DMS53 (cell line): ENCODE measurements at regions not wholly inside any gene's neighbourhood (a gene's known extent, or its start where the extent isn't known, plus 50 kb on each side); places are given as distances from the start of the nearest gene placed in this dataset.

Source experiments
- DNase-seq: peaks from one replicate; lab custom pipeline; 2025; lab: John Stamatoyannopoulos, UW

DNA sequence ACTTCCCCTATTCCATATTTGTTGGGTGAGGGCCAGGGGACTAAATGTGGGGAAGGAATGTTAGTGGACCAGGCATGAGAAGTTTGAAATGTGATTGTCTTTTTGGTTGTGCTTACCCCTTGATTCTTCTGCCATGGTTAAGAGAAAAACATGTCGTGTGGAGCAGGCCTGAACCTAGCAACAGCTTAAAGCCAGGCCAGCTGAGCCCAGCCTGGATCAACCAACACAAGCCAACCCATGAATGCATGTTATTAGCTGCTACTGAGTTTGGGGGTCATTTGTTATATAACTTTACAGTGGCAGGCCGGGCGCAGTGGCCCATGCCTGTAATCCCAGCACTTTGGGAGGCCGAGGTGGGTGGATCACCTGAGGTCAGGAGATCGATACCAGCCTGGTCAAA, 52.4 kb upstream of the TRIO start:
- no peak for DNase-seq

DNA sequence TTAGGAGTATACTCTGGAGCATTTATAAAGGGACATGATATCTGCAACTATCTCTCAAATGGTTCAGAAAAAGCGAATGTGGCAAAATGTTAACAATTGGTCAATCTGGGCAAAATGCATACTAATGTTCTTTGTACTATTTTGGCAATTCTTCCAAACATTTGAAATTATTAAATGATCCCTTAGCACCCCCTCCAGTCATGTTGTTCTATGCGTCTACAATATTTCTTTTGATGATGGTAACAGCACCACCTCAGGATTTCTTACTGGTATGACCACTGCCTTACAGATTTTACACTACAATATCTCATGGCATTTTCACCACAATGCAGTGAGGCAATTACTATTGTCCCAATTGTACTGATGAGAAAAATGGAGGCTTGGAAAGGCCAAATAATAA, 52.9 kb upstream of the TRIO start:
- no peak for DNase-seq

DNA sequence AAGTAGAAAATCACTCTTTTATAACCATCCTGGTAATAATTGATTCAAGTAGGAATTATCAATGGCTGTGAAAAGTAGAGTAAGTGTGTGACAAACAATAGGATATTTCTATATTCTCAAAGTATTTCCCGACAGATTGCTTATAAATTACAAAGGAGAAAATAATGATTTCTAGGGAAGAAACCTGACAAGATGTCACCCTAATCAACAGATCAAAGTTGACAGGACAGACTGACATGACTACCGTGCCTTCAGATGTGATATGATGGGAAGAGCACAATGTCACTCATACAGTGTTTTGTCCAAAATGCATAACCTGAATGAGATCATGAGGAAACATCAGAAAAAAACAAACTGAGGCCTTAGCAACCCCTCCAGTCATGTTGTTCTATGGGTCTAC, 53.9 kb upstream of the TRIO start:
- DNase-seq: peak; percentile 45

DNA sequence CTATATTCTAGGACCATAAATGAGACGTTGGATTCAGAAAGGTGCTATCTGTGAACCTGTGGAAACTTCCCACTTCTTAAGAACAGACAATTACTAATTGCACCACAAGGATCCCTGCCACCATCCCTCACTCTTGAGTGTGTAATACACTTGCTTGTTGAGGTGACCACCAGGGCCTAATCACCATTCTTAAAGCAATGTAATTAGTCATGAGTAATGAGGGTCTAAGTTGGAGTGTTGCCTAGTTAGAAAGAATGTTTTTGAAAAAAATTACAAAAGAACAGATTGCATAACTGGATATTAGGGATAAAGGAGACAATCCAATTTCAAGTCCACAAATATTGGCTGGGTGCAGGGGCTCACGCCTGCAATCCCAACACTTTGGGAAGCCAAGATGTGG, 56.9 kb upstream of the TRIO start:
- no peak for DNase-seq

DNA sequence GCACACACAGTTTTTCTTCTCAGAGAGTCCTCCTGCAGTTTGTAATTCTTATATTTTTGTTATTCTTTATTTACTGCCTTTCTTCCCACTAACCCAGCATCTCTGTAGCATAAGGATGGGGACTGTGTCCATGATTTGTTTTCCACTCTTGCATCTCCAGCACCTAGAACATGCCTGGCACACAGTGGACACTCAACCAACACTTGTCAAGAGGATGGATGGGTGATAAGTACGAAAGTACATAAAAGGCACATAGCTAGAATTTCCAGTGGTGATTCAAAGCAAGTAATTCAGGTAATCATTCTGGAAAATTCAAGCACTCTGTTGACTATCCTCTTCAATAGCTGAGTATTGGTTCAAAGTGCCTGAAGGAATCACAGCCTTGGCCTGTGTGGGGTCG, 60.2 kb upstream of the TRIO start:
- DNase-seq: peak; percentile 87

DNA sequence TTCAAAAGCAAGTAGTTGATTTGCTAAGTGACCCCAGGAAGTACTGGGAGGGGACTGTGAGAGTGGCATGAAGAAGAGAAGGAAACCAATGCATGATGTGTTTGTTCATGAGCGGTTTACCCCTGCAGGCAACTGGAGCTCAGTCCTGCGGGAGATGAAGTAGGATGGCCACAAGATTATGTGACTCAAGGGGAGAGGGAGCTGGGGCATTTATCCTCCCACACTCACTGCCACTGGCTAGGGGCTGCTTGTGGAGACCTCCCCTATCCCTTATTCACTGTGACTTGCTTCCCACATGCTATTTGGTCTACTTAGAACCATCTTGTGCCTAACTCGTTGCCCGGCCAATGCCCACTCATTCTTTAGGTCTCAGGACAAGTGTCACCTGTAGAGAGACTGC, 60.6 kb upstream of the TRIO start:
- no peak for DNase-seq

DNA sequence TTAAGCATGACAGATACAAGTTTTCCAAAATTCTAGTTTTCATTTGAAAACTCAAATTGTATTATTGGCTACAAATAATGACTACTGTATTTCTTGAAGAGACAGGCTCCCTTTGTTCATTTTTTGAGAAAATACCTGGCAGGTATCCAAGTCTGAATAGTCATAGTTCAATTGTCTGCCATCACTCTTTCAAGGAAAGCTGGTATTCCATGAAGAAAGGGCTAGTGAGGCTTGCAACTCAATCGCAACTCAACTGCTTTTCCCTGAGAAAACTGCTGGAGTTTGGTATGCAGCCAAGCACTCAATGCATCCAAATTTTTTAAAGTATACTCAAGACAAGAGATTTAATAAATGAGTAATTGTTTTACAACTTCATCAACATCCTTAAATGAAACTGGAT, 61.4 kb upstream of the TRIO start:
- DNase-seq: no peak

DNA sequence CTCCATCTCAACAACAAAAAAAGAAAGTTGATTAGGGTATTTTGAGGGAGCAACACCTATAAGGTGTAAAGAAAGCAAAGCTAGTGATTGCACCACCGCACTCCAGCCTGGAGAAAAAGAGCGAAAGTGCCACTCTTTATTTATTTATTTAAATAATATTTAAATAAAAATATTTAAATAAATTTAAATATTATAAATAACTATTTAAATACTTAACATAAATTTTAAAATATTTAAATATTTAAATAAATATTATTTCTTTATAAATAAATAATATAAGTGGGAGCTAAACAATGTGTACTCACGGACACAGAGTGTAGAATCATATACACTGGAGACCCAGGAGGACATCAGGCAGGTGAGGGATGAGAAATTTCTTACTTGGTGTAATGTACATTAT, 64.4 kb upstream of the TRIO start:
- no peak for DNase-seq

DNA sequence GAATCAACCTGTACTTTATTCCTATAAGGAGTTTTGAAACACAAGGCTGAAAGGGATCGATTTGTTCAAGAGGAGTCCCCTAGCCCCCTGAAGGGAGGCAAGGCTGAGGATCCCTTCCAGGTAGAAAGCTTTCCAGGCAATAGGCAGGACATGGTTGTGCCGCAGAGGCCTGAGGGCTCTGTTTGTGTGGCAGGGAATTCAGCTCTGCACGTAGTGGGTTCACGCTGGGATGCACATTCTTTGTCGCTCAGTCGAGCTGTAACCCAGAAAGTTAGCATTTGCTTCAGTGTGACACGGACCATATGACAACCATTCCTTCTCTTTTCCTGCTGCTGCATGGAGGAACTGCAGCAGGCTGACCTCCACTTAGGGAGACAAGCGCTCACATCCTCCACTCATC, 65.6 kb upstream of the TRIO start:
- DNase-seq: no peak

DNA sequence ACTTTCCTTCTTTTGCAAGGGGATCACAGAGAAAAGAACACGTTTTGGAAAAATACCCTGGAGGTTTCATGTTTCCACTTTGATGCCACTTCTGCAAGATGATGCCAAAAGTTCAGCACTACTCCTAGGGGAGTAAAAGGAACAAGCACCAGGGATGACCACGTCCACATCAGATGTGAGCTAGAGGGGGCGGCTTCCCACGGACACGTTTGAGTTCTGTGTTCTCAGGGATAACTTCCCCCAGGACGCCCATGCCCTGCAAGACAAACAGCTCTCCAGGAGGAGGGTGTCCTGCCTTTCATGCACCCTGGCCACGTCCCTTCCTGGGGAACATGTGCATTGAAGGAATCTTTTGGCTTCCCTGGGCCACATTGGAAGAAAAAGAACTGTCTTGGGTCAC, 66.6 kb upstream of the TRIO start:
- DNase-seq: no peak

DNA sequence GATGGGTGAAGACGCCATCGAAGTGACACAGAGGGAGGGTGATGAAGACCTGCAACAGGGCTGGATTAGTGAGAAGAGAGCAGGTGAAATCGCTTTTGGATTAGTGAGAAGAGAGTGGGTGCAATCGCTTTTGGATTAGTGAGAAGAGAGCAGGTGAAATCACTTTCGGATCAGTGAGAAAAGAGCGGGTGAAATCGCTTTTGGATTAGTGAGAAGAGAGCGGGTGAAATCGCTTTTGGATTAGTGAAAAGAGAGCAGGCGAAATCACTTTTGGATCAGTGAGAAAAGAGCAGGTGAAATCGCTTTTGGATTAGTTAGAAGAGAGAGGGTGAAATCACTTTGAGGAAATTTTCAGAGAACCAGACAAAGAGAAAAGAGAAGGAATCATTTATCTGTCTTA, 67.2 kb upstream of the TRIO start:
- DNase-seq: no peak

DNA sequence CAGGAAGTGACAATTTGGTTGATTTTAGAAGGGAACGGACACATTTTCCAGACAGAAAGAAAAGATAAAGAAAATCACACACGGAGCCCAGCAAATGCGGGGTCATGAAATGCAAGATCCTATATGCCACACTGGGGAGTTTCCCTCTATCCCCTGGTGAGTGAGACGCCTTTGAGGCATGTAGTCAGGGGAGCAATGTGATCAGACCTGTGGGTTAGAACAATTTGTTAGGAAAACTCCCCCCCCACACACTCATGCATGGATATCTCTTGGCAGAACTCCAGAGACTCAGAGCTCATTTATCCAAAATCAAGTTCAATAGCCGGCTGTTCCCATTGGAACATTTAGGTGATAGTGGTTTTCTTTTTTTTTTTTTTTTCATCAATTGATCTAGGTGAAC, 71.7 kb upstream of the TRIO start:
- DNase-seq: no peak

DNA sequence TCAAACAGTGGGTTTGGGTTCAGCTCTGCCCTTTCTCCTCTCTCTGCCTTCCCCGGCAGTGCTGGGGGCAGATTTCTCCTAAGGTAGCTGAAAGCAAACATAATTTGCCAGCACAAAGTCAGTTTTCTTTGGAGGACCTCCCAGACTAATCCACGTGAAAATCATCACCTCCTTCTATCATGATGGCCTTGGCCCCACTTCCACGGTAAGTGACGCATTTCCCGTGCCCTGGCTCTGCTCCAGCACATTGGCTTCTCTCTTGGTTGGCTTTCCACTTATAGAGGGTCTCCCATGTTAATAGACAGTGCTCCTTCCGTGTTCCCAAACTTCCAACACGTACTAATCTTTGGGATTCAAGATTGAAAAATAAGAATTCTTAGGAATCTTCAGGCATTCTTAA, 74.1 kb upstream of the TRIO start:
- DNase-seq: no peak

DNA sequence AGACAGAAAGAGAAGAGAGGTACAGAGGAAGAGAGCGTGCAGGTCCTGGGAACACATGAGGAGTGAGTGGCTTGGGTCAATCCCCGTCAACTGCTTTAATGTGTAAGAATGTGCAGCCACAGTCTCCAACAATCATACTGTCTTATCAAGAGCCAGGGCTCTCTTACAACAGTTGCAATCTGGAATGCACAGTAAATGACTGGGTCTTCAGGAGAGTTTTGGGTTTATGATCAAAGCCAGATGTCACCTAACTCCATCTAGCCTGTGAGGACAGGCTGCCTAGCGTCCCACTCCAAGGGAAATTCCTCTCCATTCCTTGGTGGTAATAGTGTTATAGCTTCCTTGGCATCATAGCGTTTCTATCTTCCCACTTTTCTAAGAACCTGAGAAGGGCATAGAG, 75.0 kb upstream of the TRIO start:
- DNase-seq: no peak

DNA sequence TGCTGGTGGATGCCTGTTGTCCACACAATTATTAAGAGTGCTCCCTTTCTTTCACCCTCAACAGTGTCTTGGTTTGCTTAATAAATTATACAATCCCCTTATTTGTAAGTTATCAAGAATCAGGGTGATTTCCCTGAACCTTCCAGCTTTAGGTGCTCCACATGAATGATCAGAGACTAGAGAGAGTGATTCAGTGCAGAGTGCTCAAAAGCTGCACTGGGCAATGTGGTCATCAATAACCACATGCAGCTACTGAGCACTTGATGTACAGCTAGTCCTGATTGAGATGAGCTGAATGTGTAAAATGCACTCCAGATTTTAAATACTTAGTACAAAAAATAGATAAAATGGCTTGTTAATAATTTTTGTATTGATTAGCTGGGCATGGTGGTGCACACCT, 76.8 kb upstream of the TRIO start:
- no peak for DNase-seq

DNA sequence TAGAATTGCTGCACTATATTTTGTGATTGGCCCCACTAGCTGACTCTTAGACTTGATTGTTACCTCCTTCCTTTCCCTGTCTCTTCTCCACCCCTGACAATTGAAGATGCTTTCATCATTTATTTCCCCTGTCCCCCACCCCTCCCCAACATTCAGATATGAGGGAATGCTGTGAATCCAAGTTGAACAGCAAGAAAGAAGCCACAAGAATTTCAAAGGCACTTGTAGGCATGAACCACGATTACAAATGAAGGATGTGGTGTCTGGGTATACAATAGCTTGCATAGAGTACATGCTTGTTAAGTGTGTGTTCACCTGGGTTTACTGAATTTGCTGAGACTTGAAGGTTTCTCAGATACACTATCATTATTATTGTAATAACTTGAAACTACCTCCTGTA, 78.3 kb upstream of the TRIO start:
- DNase-seq: no peak

DNA sequence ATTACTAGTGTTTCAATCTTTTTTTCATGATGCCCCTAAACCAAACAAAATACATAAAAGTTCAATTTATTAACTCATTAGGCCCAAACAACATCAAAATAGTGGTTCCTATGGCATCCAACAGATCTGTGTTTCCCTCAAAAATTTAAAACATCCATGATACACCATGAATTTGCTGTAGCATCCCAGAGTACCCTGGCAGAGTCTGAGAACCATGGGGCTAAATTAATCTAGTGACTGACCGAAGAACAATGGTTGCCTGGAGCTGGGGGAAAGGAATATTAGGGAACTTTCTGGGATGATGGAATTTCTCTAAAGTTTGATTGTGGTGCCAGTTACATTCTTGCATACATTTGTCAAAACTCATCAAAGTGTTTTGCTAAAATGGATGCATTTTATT, 79.5 kb upstream of the TRIO start:
- DNase-seq: no peak

DNA sequence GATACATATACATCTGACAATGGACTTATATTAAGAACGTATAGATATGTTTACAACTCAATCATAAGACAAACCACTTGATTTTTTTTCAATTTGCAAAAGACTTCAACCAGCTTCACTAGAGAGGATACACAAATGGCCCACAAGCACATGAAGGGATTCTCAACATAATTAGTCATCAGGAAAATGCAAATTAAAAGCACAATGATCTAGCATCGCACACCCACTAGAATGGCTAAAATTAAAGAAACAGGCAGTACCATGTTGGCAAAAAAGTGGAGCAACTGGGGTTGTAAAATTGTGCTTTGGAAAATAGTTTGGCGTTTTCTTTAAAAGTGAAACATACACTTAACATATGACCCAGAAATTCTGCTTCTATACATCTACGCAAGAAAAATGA, 80.0 kb upstream of the TRIO start:
- DNase-seq: no peak

DNA sequence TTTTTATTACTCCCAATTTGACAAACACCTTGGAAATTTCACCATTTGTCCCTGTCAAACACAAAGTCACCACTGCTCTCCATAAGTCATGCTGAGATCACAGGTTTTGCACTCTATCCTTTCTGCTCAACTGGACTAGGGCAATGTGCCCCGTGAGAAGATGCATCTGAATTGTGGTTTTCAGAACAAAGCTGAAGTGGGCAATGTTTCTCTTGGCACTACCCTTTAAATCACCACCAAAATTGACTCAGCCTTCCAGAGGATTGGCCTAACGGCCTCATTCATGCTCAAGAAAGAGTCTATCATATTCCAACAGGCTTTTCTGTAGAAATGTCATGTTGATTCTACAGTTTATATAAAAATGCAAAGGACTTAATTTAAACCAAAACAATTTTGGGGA, 81.0 kb upstream of the TRIO start:
- DNase-seq: no peak

DNA sequence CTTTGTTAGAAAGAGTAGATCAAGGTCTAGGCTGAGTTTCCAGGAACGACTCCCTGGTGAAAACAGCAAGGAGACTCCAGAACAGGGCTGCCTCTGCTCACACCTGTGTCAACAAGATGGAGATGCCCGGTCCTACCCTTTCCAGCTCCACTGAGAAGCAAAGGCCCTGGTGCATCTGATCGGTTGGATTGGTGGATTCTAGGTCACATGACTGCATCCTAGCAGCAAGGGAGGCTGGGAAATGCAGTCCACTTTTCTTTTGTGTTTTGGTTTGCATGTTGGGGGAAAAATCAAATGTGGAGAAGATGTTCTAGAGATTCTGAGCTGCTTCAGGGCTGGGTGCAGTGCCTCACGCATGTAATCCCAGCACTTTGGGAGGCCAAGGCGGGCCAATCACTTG, 82.0 kb upstream of the TRIO start:
- peak; percentile 40 for DNase-seq

DNA sequence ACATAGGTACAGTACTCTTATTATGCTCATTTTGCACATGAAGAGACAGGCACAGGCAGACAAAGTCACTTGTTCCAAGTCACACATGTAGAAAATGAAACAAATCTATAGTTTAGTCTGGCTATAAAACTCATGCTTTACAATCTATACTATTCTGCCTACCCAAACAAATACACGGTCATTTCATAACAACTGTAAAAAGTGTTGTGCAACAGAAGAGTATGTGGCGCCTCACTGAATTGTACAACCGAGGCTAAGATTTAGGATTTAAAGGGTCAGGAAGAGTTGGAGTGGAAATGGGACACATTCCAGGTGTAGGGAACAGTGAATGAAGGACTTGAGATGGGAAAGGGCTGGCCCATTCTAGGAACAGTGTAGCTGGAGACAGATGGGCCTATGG, 82.9 kb upstream of the TRIO start:
- DNase-seq: no peak

DNA sequence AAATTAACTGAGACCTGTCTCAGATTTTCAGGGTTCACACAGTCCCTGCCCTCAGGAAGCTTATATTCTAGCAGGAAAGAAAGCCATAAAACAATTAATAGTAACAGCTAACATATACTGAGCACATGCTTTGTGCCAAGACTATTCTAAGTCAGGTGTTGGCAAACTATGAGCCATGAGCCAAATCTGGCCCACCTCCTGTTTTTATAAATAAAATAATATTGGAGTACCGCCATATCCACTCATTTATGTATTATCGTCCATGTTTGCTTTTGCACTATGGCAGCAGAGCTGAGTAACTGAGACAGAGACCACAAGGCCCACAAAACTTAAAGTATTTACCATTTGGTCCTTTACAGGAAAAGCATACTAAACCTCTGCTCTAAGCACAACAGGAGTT, 83.3 kb upstream of the TRIO start:
- DNase-seq: no peak

DNA sequence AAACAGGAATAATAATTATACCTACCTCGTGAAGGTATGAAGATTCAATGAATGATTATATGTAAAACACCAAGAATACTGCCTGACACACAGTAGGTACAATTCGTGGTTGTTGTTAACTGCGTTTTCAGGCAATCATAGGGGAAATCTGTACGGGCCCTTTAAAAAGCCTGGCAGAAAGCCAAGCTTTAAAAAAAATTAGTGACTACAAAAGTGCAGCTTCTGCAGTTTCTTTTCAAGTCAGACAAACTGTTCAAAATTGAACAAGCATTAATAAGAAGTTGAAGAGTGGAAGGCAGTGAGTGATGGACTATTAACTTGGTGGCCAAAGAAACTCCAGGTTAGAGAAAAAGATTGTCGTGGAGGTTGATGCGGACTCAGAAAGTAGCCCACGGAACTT, 85.9 kb upstream of the TRIO start:
- no peak for DNase-seq

DNA sequence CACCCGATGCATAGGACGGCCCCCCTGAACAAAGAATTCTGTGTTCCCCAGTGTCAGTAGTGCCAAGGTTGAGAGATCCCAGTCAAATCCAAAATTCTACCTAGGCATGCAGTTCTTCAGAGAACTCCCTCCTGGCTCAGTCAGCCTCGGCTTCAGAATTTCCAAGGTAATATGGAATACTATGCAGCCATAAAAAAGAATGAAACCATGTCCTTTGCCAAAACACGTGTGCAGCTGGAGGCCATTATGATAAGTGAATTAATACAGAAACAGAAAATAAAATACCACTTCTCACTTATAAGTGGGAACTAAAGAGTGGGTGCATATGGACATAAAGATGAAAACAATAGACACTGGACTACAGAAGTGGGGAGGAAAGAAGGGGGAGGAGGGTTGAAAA, 87.1 kb upstream of the TRIO start:
- DNase-seq: no peak
